B cell (primary cell): ENCODE measurements at regions not wholly inside any gene's neighbourhood (a gene's known extent, or its start where the extent isn't known, plus 50 kb on each side); places are given as distances from the start of the nearest gene placed in this dataset.

Source experiments
- ATAC-seq: fragments of 200-7000 bp; cut with Tn5 transposase; one replicate; pipeline ENCODE4 v1.10.0; 2021; ENCODE audit warnings: low read depth, mild to moderate bottlenecking, moderate number of reproducible peaks, moderate library complexity
- CTCF ChIA-PET: fragments of 350-600 bp; sonication (Branson Sonifier 250); formaldehyde crosslinking; loops from one replicate; lab custom pipeline; 2021; ENCODE audit warnings: antibody characterized with exemption, inconsistent platforms; lab: Charles Lee
- POLR2A ChIA-PET: fragments of 350-600 bp; sonication (Branson Sonifier 250); formaldehyde crosslinking; loops from one replicate; lab custom pipeline; 2021; ENCODE audit warnings: antibody characterized with exemption; lab: Charles Lee
- DNase-seq: peaks from one replicate; pipeline ENCODE4 v3.0.0; 2013
- H2AFZ ChIP-seq: 2 replicates; pipeline ENCODE4 v1.6.1; 2012; ENCODE audit warnings: mild to moderate bottlenecking, low read depth, low read length; ENCODE audit not compliant: insufficient read depth, poor library complexity, severe bottlenecking
- H3K27ac ChIP-seq, 2 donors: 1 replicate in 1 of 2; 2 replicates in 1 of 2; pipeline ENCODE4 v1.5.1; 2012 to 2013; ENCODE audit warnings: low read length in 2 of 2, mild to moderate bottlenecking in 2 of 2, moderate library complexity in 1 of 2
- H3K27me3 ChIP-seq, 4 experiments: fragments of 200-600 bp in 1 of 4; sonication (generic) in 1 of 4; replicated peaks in 1 of 4; 1 replicate in 2 of 4; 2 replicates in 2 of 4; pipeline versions ENCODE4 v1.6.1 to v1.7.0; 2013 to 2016; ENCODE audit warnings: low read length in 3 of 4, mild to moderate bottlenecking in 2 of 4, mixed read lengths in 1 of 4, moderate library complexity in 1 of 4; ENCODE audit not compliant: insufficient read depth in 4 of 4, control insufficient read depth in 3 of 4; ENCODE audit errors: control extremely low read depth in 1 of 4
- H3K36me3 ChIP-seq, 2 experiments: replicated peaks in 1 of 2; 1 replicate in 1 of 2; 2 replicates in 1 of 2; pipeline versions ENCODE4 v1.6.1 to v1.7.1; 2013; ENCODE audit warnings: low read length in 1 of 2; ENCODE audit not compliant: insufficient read depth in 2 of 2, control insufficient read depth in 1 of 2; ENCODE audit errors: control extremely low read depth in 1 of 2, extremely low read depth in 1 of 2
- H3K4me1 ChIP-seq, 2 donors: fragments of 200-600 bp in 1 of 2; sonication (generic) in 1 of 2; 1 replicate in 1 of 2; 2 replicates in 1 of 2; pipeline versions ENCODE4 v1.5.1 to v1.6.1; 2013 to 2017; ENCODE audit warnings: low read length in 2 of 2; ENCODE audit not compliant: control insufficient read depth in 2 of 2, insufficient read depth in 2 of 2
- H3K4me2 ChIP-seq: replicated peaks from 2 replicates; pipeline ENCODE3; 2012; ENCODE audit warnings: mild to moderate bottlenecking, low read depth, low read length; ENCODE audit not compliant: poor library complexity, severe bottlenecking
- H3K4me3 ChIP-seq, 5 experiments: fragments of 200-600 bp in 1 of 5; sonication (generic) in 1 of 5; 1 replicate in 3 of 5; 2 replicates in 2 of 5; pipeline versions ENCODE4 v1.5.1 to v1.7.0; 2011 to 2016; ENCODE audit warnings: low read length in 4 of 5, mild to moderate bottlenecking in 4 of 5, low read depth in 2 of 5, control low read depth in 1 of 5, moderate library complexity in 1 of 5; ENCODE audit not compliant: insufficient read depth in 1 of 5; ENCODE audit errors: control extremely low read depth in 1 of 5, extremely low read depth in 1 of 5
- H3K79me2 ChIP-seq: fragments of 200-600 bp; sonication (generic); one replicate; pipeline ENCODE4 v1.6.0; 2016; ENCODE audit warnings: low read length; ENCODE audit not compliant: control insufficient read depth, insufficient read depth
- H3K9ac ChIP-seq: fragments of 200-600 bp; sonication (generic); 2 replicates; pipeline ENCODE4 v1.6.1; 2017; ENCODE audit warnings: mild to moderate bottlenecking, low read length, moderate library complexity
- H3K9me3 ChIP-seq, 3 donors: one replicate each; pipeline versions ENCODE4 v1.6.1 to v1.7.1; 2013; ENCODE audit warnings: low read length in 2 of 3; ENCODE audit not compliant: control insufficient read depth in 2 of 3, insufficient read depth in 1 of 3; ENCODE audit errors: control extremely low read depth in 1 of 3
- H4K20me1 ChIP-seq: 2 replicates; pipeline ENCODE4 v1.6.0; 2012; ENCODE audit warnings: mild to moderate bottlenecking, low read length; ENCODE audit not compliant: insufficient read depth, control insufficient read depth, poor library complexity, severe bottlenecking
- H3K27ac Mint-ChIP-seq: one replicate; pipeline ENCODE4 v1.8.0; 2021; ENCODE audit warnings: mixed read lengths
- H3K27me3 Mint-ChIP-seq: one replicate; pipeline ENCODE4 v1.8.0; 2021; ENCODE audit warnings: mixed read lengths
- H3K4me1 Mint-ChIP-seq: one replicate; pipeline ENCODE4 v1.8.0; 2021; ENCODE audit warnings: mixed read lengths
- H3K4me3 Mint-ChIP-seq: one replicate; pipeline ENCODE4 v1.8.0; 2021; ENCODE audit warnings: mixed read lengths
- H3K9me3 Mint-ChIP-seq: one replicate; pipeline ENCODE4 v1.8.0; 2022; ENCODE audit warnings: mixed read lengths; ENCODE audit not compliant: insufficient read depth
- EZH2 ChIP-seq: IDR thresholded peaks from 2 replicates; pipeline ENCODE4 v1.6.1; 2012; ENCODE audit warnings: borderline replicate concordance, low read depth, mild to moderate bottlenecking, moderate library complexity, low read length; ENCODE audit not compliant: insufficient read depth, poor library complexity, severe bottlenecking
- WGBS: methylation state at CpG from one replicate; pipeline ENCODE4 v1.1.5; 2013; ENCODE audit warnings: missing lambda C conversion rate; ENCODE audit not compliant: insufficient coverage; 5-methylcytosine and 5-hydroxymethylcytosine counted together
- intact Hi-C: fragments of 100-400 bp; cut with micrococcal nuclease; formaldehyde crosslinking; loops from one replicate; pipeline ENCODE4 v1.10.0; 2022
- TF ChIP-seq, protein P1 (sequence below): fragments of 200-600 bp; IDR thresholded peaks from one replicate; pipeline ENCODE4 v1.8.0; 2022; ENCODE audit warnings: antibody characterized with exemption, mild to moderate bottlenecking

GRCh38 chr5:29114331-29114768 is 2076.0 kb upstream of the CDH9 start:
- CTCF ChIA-PET = no interaction called here
- H3K27me3 ChIP-seq = no peaks in the 10 kb centered on the region
- DNase-seq (no peak), ATAC-seq (no peak)
- no peaks in the 10 kb centered on the region for H3K4me1 ChIP-seq
- H3K9ac ChIP-seq = no peak overlapping the region
- H3K27ac Mint-ChIP-seq = no peak overlapping the region
- no peak overlapping the region for H3K4me3 ChIP-seq
- no peaks in the 10 kb centered on the region for H3K79me2 ChIP-seq
- no peaks in the 10 kb centered on the region for H3K36me3 ChIP-seq
- H3K27ac ChIP-seq = no peak overlapping the region
- H4K20me1 ChIP-seq = no peaks in the 10 kb centered on the region
- H3K4me3 Mint-ChIP-seq = no peak overlapping the region
- POLR2A ChIA-PET = no interaction called here
- TF ChIP-seq, protein P1, sequence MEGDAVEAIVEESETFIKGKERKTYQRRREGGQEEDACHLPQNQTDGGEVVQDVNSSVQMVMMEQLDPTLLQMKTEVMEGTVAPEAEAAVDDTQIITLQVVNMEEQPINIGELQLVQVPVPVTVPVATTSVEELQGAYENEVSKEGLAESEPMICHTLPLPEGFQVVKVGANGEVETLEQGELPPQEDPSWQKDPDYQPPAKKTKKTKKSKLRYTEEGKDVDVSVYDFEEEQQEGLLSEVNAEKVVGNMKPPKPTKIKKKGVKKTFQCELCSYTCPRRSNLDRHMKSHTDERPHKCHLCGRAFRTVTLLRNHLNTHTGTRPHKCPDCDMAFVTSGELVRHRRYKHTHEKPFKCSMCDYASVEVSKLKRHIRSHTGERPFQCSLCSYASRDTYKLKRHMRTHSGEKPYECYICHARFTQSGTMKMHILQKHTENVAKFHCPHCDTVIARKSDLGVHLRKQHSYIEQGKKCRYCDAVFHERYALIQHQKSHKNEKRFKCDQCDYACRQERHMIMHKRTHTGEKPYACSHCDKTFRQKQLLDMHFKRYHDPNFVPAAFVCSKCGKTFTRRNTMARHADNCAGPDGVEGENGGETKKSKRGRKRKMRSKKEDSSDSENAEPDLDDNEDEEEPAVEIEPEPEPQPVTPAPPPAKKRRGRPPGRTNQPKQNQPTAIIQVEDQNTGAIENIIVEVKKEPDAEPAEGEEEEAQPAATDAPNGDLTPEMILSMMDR = no peak
- no peak for TF ChIP-seq EZH2
- no peaks in the 10 kb centered on the region for H3K4me1 Mint-ChIP-seq
- no peaks in the 10 kb centered on the region for H3K27me3 Mint-ChIP-seq
- H3K9me3 Mint-ChIP-seq = peaks cover 2% of the 10 kb centered on the region
- H3K4me2 ChIP-seq = no peak overlapping the region
- peaks cover 0 to 6% (median 0%) of the 10 kb centered on the region in 3 donors for H3K9me3 ChIP-seq
- intact Hi-C loops = no loop called here
- no peak overlapping the region for H2AFZ ChIP-seq

GRCh38 chr5:29113516-29113915 is 2075.1 kb upstream of the CDH9 start:
- Histone ChIP-seq H2AFZ (no peak overlapping the region), H4K20me1 (no peaks in the 10 kb centered on the region), H3K36me3 (no peaks in the 10 kb centered on the region), H3K4me1 (no peaks in the 10 kb centered on the region), H3K9ac (no peak overlapping the region), H3K4me3 (no peak overlapping the region), H3K79me2 (no peaks in the 10 kb centered on the region), H3K4me2 (no peak overlapping the region), H3K27ac (no peak overlapping the region), H3K27me3 (no peaks in the 10 kb centered on the region), H3K9me3 (peaks cover 0 to 6% (median 0%) of the 10 kb centered on the region in 3 donors)
- no peak overlapping the region for H3K27ac Mint-ChIP-seq
- intact Hi-C loops = no loop called here
- H3K27me3 Mint-ChIP-seq = no peaks in the 10 kb centered on the region
- no peak overlapping the region for H3K4me3 Mint-ChIP-seq
- DNase-seq = no peak
- H3K4me1 Mint-ChIP-seq = no peaks in the 10 kb centered on the region
- ATAC-seq = no peak
- POLR2A ChIA-PET = no interaction called here
- peaks cover 2% of the 10 kb centered on the region for H3K9me3 Mint-ChIP-seq
- no CpG with 5 or more reads among the region's 2 CpGs for WGBS
- CTCF ChIA-PET = no interaction called here
- TF ChIP-seq EZH2 = no peak
- TF ChIP-seq, protein P1 = no peak
